ENCODE measurements at regions not wholly inside any gene's neighbourhood (a gene's known extent, or its start where the extent isn't known, plus 50 kb on each side); places are given as distances from the start of the nearest gene placed in this dataset.
"Not testable (repeated sequence)": the region's sequence is repeated elsewhere in the genome, so short reads cannot be mapped to it uniquely, and the experiment has no call there.

GRCh38 chr12:32021346-32021773, 62.1 kb downstream of the RESF1 start:
- no peak overlapping the region for H3K18ac ChIP-seq (ENCODE audit: low read depth, low read length)
- no peak overlapping the region for H3K27ac ChIP-seq (ENCODE audit: insufficient read depth, low read length)
- no peaks in the 10 kb centered on the region for H3K79me1 ChIP-seq (ENCODE audit: low read depth in 1 of 2, low read length in 2 of 2)
- no peak overlapping the region for H2BK20ac ChIP-seq (ENCODE audit: low read depth, low read length)
- dilution Hi-C loops (cut with HindIII; ENCODE audit: low sequenced_read_pairs, unreplicated experiment) (no loop called here), intact Hi-C loops (cut with micrococcal nuclease) (no loop called here), in situ Hi-C loops (cut with MboI; ENCODE audit: low sequenced_read_pairs) (no loop called here)
- no peak overlapping the region for H4K8ac ChIP-seq (ENCODE audit: low read depth in 2 of 2, low read length in 2 of 2)
- H2BK5ac ChIP-seq (ENCODE audit: low read depth, low read length, poor library complexity, severe bottlenecking): no peak overlapping the region
- CTCF ChIA-PET: no interaction called here
- H3K4me3 ChIP-seq (ENCODE audit: insufficient read depth, low read depth, low read length): no peak overlapping the region
- TF ChIP-seq BHLHE40 (IDR thresholded peaks at IDR 0.05; ENCODE audit: low read depth, low read length): no peak
- TF ChIP-seq CHD1 (IDR thresholded peaks at IDR 0.05; ENCODE audit: low read depth, low read length): no peak
- no peak for TF ChIP-seq MAFK (IDR thresholded peaks at IDR 0.05; ENCODE audit: low read depth, low read length)
- no peak for TF ChIP-seq RFX5 (IDR thresholded peaks at IDR 0.05; ENCODE audit: low read depth, low read length)
- TF ChIP-seq FOS (IDR thresholded peaks at IDR 0.05; ENCODE audit: low read depth, low read length): no peak
- TF ChIP-seq NFE2L2 (IDR thresholded peaks at IDR 0.05; ENCODE audit: low read depth, low read length): no peak
- TF ChIP-seq POLR2A (IDR thresholded peaks at IDR 0.05; ENCODE audit: low read depth, low read length): no peak
- no peak for TF ChIP-seq RAD21 (IDR thresholded peaks at IDR 0.05; ENCODE audit: low read length)
- no peak overlapping the region for H4K5ac ChIP-seq (ENCODE audit: low read depth, low read length)
- BruUV-seq (replicated peaks): no TSS peak
- no peak overlapping the region for H3K4me2 ChIP-seq (ENCODE audit: low read depth, low read length)
- H3K23ac ChIP-seq (ENCODE audit: low read depth, low read length): no peak overlapping the region
- H3K27me3 ChIP-seq (ENCODE audit: control insufficient read depth, insufficient read depth, low read length): no peaks in the 10 kb centered on the region
- no CpG with 5 or more reads among the region's 2 CpGs for WGBS, 2 experiments (ENCODE audit: extremely low coverage in 2 of 2, insufficient read length in 1 of 2)
- H2AK5ac ChIP-seq (ENCODE audit: low read depth, low read length): no peak overlapping the region
- no peaks in the 10 kb centered on the region for H3K9me3 ChIP-seq (ENCODE audit: control insufficient read depth, insufficient read depth, low read length)
- H4K91ac ChIP-seq (ENCODE audit: insufficient read depth, low read depth, low read length): no peak overlapping the region
- H3K4me1 ChIP-seq (ENCODE audit: control insufficient read depth, insufficient read depth, low read length): no peaks in the 10 kb centered on the region
- no peaks in the 10 kb centered on the region for H4K20me1 ChIP-seq (ENCODE audit: insufficient read depth, low read length)
- no peak overlapping the region for H2BK120ac ChIP-seq (ENCODE audit: low read depth, low read length)
- no peak overlapping the region for H3K9ac ChIP-seq (ENCODE audit: low read depth, low read length)
- H2AK9ac ChIP-seq (replicated peaks; ENCODE audit: low read depth, low read length, poor library complexity): no peak overlapping the region
- no peaks in the 10 kb centered on the region for H3K9me1 ChIP-seq (ENCODE audit: insufficient read depth, low read length)
- no peak overlapping the region for H2BK15ac ChIP-seq (ENCODE audit: low read depth, low read length)
- ATAC-seq (ENCODE audit: low read depth): no peak
- H3K14ac ChIP-seq (replicated peaks; ENCODE audit: low read depth, low read length): no peak overlapping the region
- POLR2A ChIA-PET (ENCODE audit: unreplicated experiment): no interaction called here
- no peak overlapping the region for H2AFZ ChIP-seq (replicated peaks; ENCODE audit: low read length, poor library complexity)
- H3K56ac ChIP-seq (ENCODE audit: extremely low read depth, insufficient read depth, low read length): no peak overlapping the region
- DNase-seq: no peak
- H3K36me3 ChIP-seq (ENCODE audit: control insufficient read depth, insufficient read depth, low read length): no peaks in the 10 kb centered on the region
- H3K4ac ChIP-seq (ENCODE audit: low read depth, low read length): no peak overlapping the region

GRCh38 chr12:32022387-32022786, 63.2 kb downstream of the RESF1 start:
- H2BK20ac ChIP-seq (ENCODE audit: low read depth, low read length); DNase-seq; H4K20me1 ChIP-seq (ENCODE audit: insufficient read depth, low read length); H3K79me1 ChIP-seq (ENCODE audit: low read depth in 1 of 2, low read length in 2 of 2); H3K4me1 ChIP-seq (ENCODE audit: control insufficient read depth, insufficient read depth, low read length); H4K91ac ChIP-seq (ENCODE audit: insufficient read depth, low read depth, low read length); H2AFZ ChIP-seq (replicated peaks; ENCODE audit: low read length, poor library complexity); H3K4ac ChIP-seq (ENCODE audit: low read depth, low read length); H3K4me2 ChIP-seq (ENCODE audit: low read depth, low read length); H3K9me1 ChIP-seq (ENCODE audit: insufficient read depth, low read length); H3K56ac ChIP-seq (ENCODE audit: extremely low read depth, insufficient read depth, low read length); H3K27me3 ChIP-seq (ENCODE audit: control insufficient read depth, insufficient read depth, low read length); H3K4me3 ChIP-seq (ENCODE audit: insufficient read depth, low read depth, low read length); H3K14ac ChIP-seq (replicated peaks; ENCODE audit: low read depth, low read length); H3K23ac ChIP-seq (ENCODE audit: low read depth, low read length); H3K9ac ChIP-seq (ENCODE audit: low read depth, low read length); POLR2A ChIA-PET (ENCODE audit: unreplicated experiment); H2AK9ac ChIP-seq (replicated peaks; ENCODE audit: low read depth, low read length, poor library complexity); H4K8ac ChIP-seq (ENCODE audit: low read depth in 2 of 2, low read length in 2 of 2); intact Hi-C loops (cut with micrococcal nuclease); H4K5ac ChIP-seq (ENCODE audit: low read depth, low read length); in situ Hi-C loops (cut with MboI; ENCODE audit: low sequenced_read_pairs); H3K18ac ChIP-seq (ENCODE audit: low read depth, low read length); H2AK5ac ChIP-seq (ENCODE audit: low read depth, low read length); H2BK120ac ChIP-seq (ENCODE audit: low read depth, low read length); H3K9me3 ChIP-seq (ENCODE audit: control insufficient read depth, insufficient read depth, low read length); CTCF ChIA-PET; H2BK5ac ChIP-seq (ENCODE audit: low read depth, low read length, poor library complexity, severe bottlenecking); H3K36me3 ChIP-seq (ENCODE audit: control insufficient read depth, insufficient read depth, low read length); ATAC-seq (ENCODE audit: low read depth); BruUV-seq (replicated peaks); H3K27ac ChIP-seq (ENCODE audit: insufficient read depth, low read length); dilution Hi-C loops (cut with HindIII; ENCODE audit: low sequenced_read_pairs, unreplicated experiment); H2BK15ac ChIP-seq (ENCODE audit: low read depth, low read length): not testable (repeated sequence)
- no CpG with 5 or more reads among the region's 10 CpGs for WGBS, 2 experiments (ENCODE audit: extremely low coverage in 2 of 2, insufficient read length in 1 of 2)

All from IMR-90 (cell line).